ENCODE measurements at regions not wholly inside any gene's neighbourhood (a gene's known extent, or its start where the extent isn't known, plus 50 kb on each side); places are given as distances from the start of the nearest gene placed in this dataset.

DNA sequence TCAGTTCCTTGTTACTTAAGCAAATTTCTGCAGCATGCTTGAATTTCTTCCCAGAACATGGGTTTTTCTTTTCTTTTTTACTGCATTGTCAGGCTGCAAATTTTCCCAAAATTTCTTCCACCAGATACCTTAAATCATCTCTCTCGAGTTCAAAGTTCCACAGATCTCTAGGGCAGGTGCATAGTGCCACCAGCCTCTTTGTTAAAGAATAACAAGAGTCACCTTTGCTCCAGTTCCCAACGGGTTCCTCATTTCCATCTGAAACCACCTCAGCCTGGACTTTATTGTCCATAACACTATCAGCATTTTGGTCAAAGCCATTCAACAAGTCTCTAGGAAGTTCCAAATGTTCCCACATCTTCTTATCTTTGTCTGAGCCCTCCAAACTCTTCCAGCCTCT lies 389.2 kb downstream of the NXPH1 start:
- Mint-ChIP-seq H3K9me3 (no peaks in the 10 kb centered on the region), H3K27ac (no peak overlapping the region), H3K4me3 (no peak overlapping the region), H3K4me1 (peaks cover 7% of the 10 kb centered on the region in 2 experiments), H3K36me3 (ENCODE audit: insufficient read depth in 1 of 3, low read depth in 3 of 3) (no peaks in the 10 kb centered on the region), H3K27me3 (ENCODE audit: low read depth) (no peaks in the 10 kb centered on the region)
- no peak overlapping the region for H2AFZ ChIP-seq (ENCODE audit: low read length)
- no peaks in the 10 kb centered on the region for H4K20me1 ChIP-seq (ENCODE audit: control insufficient read depth, insufficient read depth, insufficient read length)
- H3T11ph ChIP-seq (ENCODE audit: low read length) = no peak overlapping the region
- H4K8ac ChIP-seq (replicated peaks; ENCODE audit: insufficient read length, low read depth, low read length) = no peak overlapping the region
- no peak overlapping the region for H3K9ac ChIP-seq (ENCODE audit: extremely low read depth, insufficient read length, low read length)
- no peak overlapping the region for H3K14ac ChIP-seq (ENCODE audit: insufficient read depth, low read length)
- H3K23ac ChIP-seq (ENCODE audit: insufficient read length, low read depth, low read length) = no peak overlapping the region
- no peaks in the 10 kb centered on the region for H3K79me2 ChIP-seq (ENCODE audit: insufficient read depth, low read length)
- H4K91ac ChIP-seq (ENCODE audit: insufficient read length, low read depth, low read length) = no peak overlapping the region
- H2BK15ac ChIP-seq (ENCODE audit: low read depth, low read length) = no peak overlapping the region
- no peaks in the 10 kb centered on the region for H3K23me2 ChIP-seq (ENCODE audit: insufficient read length, low read depth, low read length, poor library complexity, severe bottlenecking)
- no peak overlapping the region for H2AK5ac ChIP-seq (ENCODE audit: insufficient read length, low read length)
- H3K27ac ChIP-seq (ENCODE audit: insufficient read length, low read depth, low read length) = no peak overlapping the region
- H3K79me1 ChIP-seq (ENCODE audit: insufficient read depth, low read depth, low read length, poor library complexity, severe bottlenecking) = no peaks in the 10 kb centered on the region
- H3K18ac ChIP-seq (ENCODE audit: insufficient read length, low read depth, low read length) = no peak overlapping the region
- no peak overlapping the region for H3K4ac ChIP-seq (ENCODE audit: low read depth, low read length)
- H4K5ac ChIP-seq (ENCODE audit: insufficient read length, low read depth, low read length) = no peak overlapping the region
- no CpG with 5 or more reads among the region's 2 CpGs for WGBS (ENCODE audit: extremely low coverage, insufficient read length, low lambda C conversion rate)
- no peak overlapping the region for H3K56ac ChIP-seq (ENCODE audit: insufficient read length, low read depth, low read length)
- no peak overlapping the region for H2BK20ac ChIP-seq (ENCODE audit: low read depth, low read length, poor library complexity, severe bottlenecking)
- no peak overlapping the region for H2BK120ac ChIP-seq (ENCODE audit: low read depth, low read length, poor library complexity, severe bottlenecking)
- no peaks in the 10 kb centered on the region for H3K27me3 ChIP-seq (ENCODE audit: insufficient read depth, low read length)
- no peaks in the 10 kb centered on the region for H3K9me3 ChIP-seq (ENCODE audit: control insufficient read depth, low read depth, low read length)
- H2BK5ac ChIP-seq (ENCODE audit: insufficient read length, low read length) = no peak overlapping the region
- TF ChIP-seq, protein P1, sequence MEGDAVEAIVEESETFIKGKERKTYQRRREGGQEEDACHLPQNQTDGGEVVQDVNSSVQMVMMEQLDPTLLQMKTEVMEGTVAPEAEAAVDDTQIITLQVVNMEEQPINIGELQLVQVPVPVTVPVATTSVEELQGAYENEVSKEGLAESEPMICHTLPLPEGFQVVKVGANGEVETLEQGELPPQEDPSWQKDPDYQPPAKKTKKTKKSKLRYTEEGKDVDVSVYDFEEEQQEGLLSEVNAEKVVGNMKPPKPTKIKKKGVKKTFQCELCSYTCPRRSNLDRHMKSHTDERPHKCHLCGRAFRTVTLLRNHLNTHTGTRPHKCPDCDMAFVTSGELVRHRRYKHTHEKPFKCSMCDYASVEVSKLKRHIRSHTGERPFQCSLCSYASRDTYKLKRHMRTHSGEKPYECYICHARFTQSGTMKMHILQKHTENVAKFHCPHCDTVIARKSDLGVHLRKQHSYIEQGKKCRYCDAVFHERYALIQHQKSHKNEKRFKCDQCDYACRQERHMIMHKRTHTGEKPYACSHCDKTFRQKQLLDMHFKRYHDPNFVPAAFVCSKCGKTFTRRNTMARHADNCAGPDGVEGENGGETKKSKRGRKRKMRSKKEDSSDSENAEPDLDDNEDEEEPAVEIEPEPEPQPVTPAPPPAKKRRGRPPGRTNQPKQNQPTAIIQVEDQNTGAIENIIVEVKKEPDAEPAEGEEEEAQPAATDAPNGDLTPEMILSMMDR (conservative IDR thresholded peaks at IDR 0.05) = no peak
- H2BK12ac ChIP-seq (ENCODE audit: insufficient read length, low read depth, low read length) = no peak overlapping the region
- H3K4me1 ChIP-seq (ENCODE audit: insufficient read depth, low read length) = no peaks in the 10 kb centered on the region
- no peak for DNase-seq
- H3K4me2 ChIP-seq (ENCODE audit: insufficient read depth, insufficient read length, low read length) = no peak overlapping the region

Measured in H9 (cell line).